GM12872 (cell line): ENCODE measurements at regions not wholly inside any gene's neighbourhood (a gene's known extent, or its start where the extent isn't known, plus 50 kb on each side); places are given as distances from the start of the nearest gene placed in this dataset.

Source experiments
- TF ChIP-seq, protein P1 (sequence below): IDR thresholded peaks from 3 replicates; pipeline ENCODE4 v1.5.1; 2011; ENCODE audit warnings: low read depth, mild to moderate bottlenecking, low read length, moderate library complexity; ENCODE audit not compliant: insufficient read depth

DNA sequence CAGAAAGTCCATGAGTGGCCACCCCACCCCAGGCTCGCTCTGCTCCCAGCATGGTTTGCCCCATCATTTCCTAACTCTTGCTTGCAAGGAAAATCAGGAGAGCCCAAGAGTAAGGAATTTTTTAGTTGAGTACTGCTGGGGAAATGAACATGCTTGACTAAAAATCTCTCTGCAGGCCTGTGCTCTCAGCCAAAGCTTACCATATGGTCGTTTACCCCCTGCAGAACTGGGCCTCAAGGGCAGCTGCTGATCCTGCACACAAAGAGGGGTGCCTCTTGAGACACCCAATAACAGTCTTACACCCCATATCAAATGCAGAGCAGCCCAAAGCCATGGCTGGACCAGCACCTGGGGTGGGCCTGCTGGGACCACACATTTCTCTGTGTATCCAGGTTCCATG is 183.2 kb downstream of the CXCL12 start:
- TF ChIP-seq, protein P1, sequence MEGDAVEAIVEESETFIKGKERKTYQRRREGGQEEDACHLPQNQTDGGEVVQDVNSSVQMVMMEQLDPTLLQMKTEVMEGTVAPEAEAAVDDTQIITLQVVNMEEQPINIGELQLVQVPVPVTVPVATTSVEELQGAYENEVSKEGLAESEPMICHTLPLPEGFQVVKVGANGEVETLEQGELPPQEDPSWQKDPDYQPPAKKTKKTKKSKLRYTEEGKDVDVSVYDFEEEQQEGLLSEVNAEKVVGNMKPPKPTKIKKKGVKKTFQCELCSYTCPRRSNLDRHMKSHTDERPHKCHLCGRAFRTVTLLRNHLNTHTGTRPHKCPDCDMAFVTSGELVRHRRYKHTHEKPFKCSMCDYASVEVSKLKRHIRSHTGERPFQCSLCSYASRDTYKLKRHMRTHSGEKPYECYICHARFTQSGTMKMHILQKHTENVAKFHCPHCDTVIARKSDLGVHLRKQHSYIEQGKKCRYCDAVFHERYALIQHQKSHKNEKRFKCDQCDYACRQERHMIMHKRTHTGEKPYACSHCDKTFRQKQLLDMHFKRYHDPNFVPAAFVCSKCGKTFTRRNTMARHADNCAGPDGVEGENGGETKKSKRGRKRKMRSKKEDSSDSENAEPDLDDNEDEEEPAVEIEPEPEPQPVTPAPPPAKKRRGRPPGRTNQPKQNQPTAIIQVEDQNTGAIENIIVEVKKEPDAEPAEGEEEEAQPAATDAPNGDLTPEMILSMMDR = no peak

DNA sequence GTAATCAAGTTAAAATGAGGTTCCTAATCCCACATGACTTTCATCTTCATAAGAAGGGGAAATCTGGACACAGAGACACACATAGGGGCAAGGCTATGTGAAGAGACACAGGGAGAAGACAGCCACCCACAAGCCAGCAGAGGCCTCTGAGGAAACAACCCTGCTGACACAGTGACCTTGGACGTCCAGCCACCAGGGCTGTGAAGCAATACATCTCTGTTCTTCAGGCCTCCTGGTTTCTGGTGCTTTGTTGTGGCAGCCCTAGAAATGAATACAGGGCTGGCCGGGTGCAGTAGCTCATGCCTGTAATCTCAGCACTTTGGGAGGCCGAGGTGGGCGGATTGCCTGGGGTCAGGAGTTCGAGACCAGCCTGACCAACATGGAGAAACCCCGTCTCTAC is 183.9 kb downstream of the CXCL12 start:
- TF ChIP-seq, protein P1 = no peak

DNA sequence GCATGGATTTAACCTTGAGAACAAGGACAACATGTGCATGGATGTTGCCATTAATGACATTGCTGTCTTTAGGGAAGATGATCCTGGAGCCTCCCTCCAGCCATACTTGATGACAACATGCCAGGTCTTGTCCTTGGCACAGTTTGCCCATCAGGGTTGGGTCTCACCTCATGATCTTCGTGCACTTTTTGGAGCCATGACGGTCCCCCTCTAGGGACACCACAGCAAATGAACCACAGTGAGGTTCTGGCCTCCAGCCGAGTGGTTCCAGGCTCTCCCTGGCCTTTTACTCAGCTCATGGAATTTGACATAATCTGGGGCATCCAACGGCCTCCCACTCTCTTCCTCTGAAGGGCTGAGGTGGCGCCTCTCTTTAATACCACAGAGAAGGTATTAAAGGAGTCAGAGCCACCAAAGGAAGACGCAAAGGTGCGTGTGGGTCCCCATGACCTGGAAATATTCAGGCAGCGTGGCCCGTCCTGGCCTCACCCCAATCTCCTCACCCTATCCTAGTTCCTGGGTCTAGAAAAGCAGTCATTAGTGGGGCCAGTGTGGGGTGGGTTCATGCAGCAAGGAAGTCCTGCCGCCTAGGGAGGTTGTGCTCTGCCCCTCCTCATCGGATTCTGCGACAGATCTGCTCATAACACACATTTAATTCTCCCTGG is 184.8 kb downstream of the CXCL12 start:
- TF ChIP-seq, protein P1 = no peak

DNA sequence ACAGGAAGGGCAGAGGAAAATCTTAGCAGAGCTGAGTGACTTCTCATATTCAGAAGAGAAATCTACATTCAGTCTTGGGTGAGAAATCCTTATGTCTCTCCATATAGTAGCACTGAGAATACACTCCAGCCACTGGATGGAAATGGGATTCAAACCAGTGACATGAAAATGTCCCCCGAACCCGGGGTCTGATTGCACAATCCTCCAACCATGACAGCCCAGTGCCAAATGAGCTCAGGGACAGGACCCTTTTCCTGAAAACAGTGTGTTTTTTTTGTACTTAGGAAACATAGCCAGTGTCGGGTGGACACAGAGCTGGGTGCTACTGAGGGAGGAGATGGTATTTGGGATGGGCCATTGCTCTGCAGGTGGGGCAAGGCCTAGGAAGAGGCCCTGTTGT is 185.6 kb downstream of the CXCL12 start:
- TF ChIP-seq, protein P1 = no peak

DNA sequence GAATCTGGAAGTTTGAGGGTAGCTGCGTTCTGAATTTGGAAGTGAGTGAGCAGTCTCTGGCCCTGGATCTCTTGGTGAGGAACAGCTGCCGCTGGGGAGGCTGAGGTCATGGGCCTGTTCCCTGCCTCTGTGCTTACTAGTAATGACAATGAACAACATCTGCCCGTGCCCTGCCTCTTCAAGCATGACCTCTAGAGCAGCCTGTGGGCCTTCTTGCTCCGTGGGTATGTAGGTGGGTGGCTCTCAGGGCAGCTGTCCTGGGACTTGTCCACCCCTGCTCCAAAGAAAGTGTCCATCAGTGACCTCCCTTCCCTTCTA is 186.2 kb downstream of the CXCL12 start:
- TF ChIP-seq, protein P1 = no peak

DNA sequence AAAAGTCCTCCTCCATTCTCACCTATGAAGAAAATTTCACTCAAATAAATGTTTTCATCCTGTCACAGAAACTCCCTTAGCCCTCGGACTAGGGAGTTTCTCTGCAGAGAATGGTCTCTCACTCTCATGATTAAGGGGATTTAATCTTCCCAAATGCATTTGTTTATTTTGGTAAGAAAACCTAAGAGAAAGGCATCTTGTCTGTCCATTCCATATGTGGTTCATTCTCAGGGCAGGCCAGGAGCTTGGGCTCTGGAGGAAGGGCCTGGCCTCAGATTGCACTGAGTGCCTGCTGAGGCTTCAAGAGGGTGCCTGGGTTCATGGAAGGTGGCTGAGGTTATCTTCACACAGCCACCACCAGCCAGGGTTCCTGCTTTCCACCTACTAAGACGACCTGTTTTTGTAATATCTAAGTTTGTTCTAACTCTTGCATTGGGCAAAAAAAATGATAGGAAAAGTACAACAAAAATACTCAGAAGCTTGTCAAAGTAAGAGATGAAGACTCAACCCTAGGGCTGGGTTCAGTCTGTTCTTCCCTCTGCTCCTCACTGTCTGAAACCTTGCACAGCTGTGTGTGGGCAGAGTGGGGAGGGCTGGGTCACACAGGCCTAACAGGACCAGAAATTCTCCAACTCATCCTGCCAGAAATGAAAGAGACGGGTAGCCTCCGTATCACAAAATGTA is 186.7 kb downstream of the CXCL12 start:
- TF ChIP-seq, protein P1 = no peak

DNA sequence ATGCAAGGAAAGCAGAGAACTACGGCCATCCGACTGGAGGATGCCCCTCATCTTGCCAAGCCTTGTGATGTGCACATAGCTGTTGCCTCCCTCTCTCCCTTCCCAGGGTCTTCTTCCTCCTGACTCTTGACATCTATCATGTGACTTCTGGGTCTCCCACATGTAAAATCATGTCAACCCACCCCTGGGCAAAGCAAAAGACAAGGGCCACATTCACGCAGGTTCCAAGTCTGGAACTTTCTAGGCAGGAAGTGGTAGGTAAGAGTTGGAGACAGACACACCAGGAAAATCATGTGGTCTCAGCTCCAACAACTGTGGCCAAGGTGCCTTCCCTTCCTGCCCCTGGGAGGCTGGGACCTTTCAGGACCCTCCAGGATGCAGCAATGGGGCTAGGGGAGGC is 187.3 kb downstream of the CXCL12 start:
- TF ChIP-seq, protein P1 = no peak
